NT2/D1 (cell line): ENCODE measurements at regions not wholly inside any gene's neighbourhood (a gene's known extent, or its start where the extent isn't known, plus 50 kb on each side); places are given as distances from the start of the nearest gene placed in this dataset.

Experiments used
- SUZ12 ChIP-seq: IDR thresholded peaks from 2 replicates; pipeline ENCODE4 v1.6.1; 2011; ENCODE audit not compliant: insufficient read length, insufficient read depth; ENCODE audit errors: extremely low read depth
- YY1 ChIP-seq: IDR thresholded peaks from 2 replicates; pipeline ENCODE4 v1.6.1; 2011; ENCODE audit not compliant: insufficient read length, insufficient read depth
- ZNF274 ChIP-seq: IDR thresholded peaks from 2 replicates; pipeline ENCODE4 v1.6.1; 2011; ENCODE audit warnings: mild to moderate bottlenecking, low read depth, low read length

- no peak for TF ChIP-seq SUZ12
- no peak for TF ChIP-seq YY1
- no peak for TF ChIP-seq ZNF274
Measured at GRCh38 chr7:42580061-42580460, 331.8 kb downstream of the C7orf25 start.
